ENCODE measurements at regions not wholly inside any gene's neighbourhood (a gene's known extent, or its start where the extent isn't known, plus 50 kb on each side); places are given as distances from the start of the nearest gene placed in this dataset.

DNA sequence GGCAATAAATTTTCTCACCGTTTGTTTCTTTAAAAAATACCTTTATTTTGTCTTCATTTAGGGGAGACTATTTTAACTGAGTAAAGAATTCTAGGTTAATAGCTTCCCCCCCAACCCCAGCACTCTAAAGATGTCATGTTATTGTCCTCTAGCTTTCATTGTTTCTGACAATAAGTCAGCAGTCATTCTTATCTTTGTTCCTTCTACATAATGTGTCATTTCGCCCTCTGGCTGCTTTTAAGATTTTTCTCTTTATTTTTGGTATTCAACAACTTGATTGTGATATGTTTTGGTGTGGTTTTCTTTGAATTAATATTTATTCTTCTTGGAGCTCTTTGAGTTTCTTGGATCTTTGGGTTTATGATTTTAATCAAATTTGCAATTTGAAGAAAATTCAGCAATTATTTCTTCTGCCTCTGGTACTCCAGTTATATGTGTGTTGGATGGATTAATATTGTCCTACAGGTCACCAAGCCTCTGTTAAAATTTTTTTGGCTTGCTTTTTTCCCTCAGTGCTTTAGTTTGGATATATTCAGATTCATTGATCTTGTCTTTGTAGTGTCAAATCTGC, 64.6 kb upstream of the ELN start:
- no peak for DNase-seq (ENCODE audit: low read depth)

DNA sequence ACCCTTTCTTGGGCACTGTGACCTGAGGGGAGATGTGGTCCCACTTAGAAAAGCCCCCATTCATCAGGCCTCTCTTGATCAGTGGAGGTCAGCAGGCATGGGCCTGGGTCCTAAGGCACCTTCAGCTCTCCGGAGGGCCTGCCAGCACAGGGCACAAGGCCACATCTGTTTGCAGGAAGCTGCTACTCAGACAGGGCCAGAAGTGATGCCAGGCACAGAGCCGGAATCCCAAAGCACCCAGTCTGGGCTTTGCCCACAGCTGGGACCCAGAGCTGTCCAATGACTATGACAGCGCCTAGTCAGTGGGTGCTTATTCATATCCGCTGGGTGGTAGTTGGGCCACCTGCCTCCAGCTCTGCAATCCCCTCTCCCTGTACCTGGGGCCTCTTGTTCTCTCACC, 63.2 kb upstream of the ELN start:
- DNase-seq (ENCODE audit: low read depth), result no peak

DNA sequence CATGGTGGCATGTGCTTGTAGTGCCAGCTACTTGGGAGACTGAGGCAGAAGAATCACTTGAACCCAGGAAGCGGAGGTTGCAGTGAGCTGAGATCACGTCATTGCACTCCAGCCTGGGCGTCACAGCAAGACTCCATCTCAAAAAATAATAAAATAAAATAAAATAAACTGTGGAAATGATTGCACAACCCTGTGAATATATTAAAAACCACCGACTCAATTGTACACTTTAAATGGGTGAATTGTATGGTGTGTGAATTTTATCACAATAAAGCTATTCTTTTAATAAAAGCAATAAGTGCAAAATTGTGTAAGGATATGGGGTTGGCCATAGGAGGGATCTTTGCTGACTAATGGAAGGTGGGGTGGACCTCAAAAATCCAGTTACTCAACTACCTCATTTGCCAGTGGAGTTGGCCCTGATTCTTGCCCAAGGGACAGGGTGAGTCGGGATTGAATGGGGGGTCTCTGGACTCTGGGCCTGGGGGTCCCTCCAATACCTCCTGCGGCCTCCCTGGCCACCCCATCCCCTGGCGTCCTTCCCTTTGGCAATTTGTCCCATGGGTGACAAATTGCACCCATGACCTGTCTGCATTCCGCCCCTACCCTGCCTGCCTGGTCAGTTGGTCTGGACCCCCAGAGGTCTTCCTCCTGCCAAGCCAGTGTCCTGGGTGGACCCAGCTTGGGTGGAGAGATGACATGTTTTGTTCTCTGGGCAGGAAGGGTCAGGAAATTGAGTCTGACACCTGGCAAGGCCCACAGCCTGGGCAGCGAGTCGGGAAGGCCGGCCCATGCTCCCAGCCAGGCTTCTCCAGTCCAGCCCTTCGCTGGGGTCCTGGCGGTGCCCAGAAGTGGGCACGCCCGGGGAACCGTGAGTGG, 61.7 kb upstream of the ELN start:
- DNase-seq (ENCODE audit: low read depth), result no peak

- DNase-seq (ENCODE audit: low read depth), result no peak
These were observed 60.8 kb upstream of the ELN start for GRCh38 chr7:73966941-73967831.

- no peak for DNase-seq (ENCODE audit: low read depth)
These were observed 60.1 kb upstream of the ELN start for GRCh38 chr7:73967832-73968290.

GRCh38 chr7:73968487-73968886, 59.5 kb upstream of the ELN start:
- no peak for DNase-seq (ENCODE audit: low read depth)

DNA sequence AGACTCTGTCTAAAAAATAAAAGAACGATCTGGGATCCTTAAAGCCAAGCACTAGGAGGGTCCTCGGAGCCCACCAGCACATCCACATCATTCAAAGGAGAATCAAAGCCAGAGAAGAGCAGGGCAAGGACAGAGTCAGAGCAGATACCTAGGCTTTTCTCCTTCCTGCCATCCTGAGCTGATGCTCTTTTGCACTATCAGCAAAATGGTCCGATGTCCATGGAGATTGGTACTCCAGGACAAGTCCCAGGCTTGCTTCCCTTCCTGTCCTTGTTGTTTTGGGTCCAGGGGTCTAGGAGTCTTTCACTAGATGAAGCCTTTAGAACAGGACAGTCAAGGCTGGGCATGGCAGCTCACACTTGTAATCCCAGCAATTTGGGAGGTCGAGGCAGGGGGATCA, 58.0 kb upstream of the ELN start:
- DNase-seq (ENCODE audit: low read depth), result no peak

DNA sequence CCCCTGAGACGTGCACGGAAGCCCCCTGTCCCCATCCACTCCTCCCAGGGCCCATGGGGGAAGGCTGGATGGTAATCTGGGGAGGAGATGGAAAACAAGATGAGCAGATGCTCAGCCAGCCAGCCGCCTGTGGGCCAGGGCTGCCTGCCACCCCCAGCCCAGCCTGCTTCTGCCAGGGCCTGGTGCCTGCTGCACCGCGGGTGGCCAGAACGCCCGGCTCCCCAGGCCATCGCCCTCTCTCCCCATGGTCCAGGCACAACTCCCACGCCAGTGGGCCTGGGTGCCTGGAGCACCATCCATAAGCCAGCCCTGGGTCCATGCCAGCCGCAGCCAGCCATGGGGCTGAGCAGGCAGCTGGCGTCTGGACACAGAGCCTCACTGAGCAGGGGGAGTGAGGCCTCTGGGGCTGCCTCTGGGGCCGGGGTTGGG, 57.2 kb upstream of the ELN start:
- no peak for DNase-seq (ENCODE audit: low read depth)

DNA sequence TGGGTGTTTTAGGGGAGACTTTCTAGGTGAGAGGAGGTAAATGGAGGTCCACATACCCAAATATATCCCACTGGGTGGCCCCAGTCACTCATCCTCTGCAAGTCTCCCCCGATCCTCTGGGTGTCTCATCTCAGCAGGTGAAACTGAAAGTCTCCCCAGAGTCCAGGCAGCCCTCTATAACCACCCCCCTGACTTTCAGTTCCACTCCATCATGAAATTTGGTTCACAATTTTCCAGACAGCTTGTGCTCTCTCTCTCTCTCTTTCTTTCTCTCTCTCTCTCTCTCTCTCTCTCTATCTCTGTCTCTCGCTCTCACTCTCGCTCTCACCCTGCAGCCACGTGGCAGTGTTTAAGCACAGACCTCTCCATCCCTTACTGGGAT, 56.7 kb upstream of the ELN start:
- no peak for DNase-seq (ENCODE audit: low read depth)

DNA sequence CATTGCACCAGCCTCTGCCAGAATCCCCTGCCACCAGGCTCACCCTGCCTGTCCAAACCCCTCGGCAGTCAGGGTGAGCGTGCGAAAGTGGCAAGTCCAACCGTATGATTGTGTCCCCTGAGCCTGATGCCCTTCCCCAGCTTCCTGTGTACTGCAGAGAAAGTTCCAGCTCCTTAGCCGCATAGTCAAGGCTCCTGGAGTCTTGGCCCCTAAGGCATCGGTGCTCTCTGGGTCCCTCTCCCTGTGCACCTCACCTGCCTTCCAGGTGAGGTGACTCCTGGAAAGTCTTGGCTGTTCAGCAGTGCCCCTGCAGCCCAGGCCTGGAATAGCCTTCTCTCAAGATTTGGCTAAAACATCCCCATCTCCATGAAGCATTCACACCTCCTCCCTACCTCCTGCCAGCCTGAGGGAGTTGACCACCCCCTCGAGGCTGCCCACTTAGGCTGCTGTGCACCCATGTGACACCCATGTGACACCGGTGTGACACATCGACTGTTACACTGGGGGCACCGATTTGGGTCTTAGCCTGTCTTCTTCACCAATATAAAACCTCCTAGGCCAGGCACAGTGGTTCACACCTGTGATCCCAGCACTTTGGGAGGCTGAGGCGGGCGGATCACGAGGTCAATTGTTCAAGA, 56.1 kb upstream of the ELN start:
- DNase-seq (ENCODE audit: low read depth), result no peak

GRCh38 chr7:73972614-73973013, 55.4 kb upstream of the ELN start:
- DNase-seq (ENCODE audit: low read depth), result no peak

- no peak for DNase-seq (ENCODE audit: low read depth)
These were observed 54.9 kb upstream of the ELN start for GRCh38 chr7:73973091-73973490.

- DNase-seq (ENCODE audit: low read depth), result no peak
These were observed 53.6 kb upstream of the ELN start for GRCh38 chr7:73974101-73974947.

DNA sequence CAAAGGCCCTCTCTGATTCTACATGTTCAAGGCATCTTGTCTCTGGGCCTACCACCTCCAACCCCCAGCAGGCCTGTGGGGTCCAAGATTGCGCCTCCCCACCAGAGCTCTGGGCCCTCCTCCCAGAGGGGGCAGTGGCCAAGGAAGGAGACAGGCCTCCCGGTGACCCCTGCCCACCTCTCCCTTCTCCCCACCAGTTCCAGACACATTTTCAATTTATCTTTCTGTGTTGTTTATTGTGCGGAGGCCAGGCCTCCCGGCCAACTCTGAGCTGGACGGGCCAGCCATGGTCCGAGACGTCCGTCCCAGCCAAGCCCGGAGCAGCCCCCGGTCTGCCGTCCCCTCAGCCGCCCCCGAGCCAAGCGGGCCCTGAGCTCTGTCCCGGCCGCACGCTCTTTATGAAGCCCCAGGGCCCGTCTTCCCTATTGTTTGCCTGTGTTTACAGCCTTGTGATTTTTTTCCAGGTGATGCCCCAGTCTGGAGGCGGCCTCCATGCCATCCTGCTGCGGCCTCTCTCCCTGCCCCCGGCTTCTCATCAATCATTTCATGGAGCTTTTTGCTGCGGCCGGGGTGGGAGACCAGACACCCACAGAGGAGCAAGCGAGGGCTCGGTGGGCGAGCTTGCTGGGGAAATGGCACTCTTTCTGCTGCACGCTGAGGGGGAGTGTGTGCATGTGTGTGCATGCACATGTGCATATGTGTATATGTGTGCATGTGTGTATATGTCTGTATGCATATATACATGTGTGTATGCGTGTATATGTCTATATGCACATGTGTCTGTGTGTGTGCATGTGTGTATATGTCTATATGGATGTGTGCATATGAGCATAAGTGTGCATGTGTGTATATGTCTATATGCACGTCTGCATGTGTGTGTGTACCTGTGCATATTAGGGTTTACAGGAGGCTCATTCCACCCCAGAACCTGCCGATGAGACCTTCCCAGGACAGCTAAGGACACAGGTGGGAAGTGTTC, 52.7 kb upstream of the ELN start:
- DNase-seq (ENCODE audit: low read depth), result no peak

DNA sequence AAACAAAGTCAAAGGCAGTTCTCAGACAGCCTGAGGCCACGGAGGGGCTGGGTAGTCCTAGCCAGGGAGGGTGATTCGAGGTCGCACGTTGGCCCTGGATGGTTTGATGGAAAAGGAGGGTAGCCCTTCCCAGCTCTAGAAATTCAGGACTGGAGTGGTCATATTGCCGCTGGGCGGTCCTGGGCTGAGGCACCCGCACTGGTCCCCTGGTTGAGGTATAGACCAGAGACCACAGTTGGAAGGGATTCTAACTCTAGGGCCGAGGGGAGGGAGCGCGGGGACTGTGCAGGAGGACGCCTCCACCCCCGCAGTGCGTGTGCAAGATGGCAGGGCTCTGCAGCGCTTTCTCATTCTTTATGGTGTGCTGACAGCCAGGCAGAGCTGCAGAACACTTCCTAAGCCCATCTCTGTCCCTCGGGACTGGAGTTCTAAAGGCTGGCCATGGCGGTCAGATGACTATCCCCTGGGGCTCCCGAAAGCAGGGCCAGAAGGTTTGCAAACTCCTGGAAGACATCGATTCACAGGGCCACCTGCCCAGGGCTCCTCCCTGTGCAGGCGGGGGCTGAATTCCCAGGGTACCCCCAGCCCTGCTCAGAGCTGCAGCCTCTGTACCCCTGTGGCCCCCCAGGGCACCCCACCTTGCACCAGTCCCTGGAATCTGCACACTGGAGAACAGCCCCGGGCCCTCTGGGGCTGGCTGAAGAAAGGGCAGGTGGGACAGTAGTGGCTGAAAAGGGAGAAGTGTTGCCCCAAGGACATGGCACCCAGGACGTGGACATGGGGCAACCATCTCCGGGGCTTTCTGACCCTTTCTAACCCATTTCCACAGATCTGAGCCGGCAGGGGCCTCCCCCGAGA, 51.0 kb upstream of the ELN start:
- no peak for DNase-seq (ENCODE audit: low read depth)

GRCh38 chr7:73977619-73978618, 50.1 kb upstream of the ELN start:
- no peak for DNase-seq (ENCODE audit: low read depth)

Data from fibroblast of gingiva (primary cell).